Globus pallidus (tissue), 1 donor: ENCODE measurements at regions not wholly inside any gene's neighbourhood (a gene's known extent, or its start where the extent isn't known, plus 50 kb on each side); places are given as distances from the start of the nearest gene placed in this dataset.
A peak's percentile ranks its signal among the peaks of the same experiment; 100 is the strongest.

Source experiments
- DNase-seq: peaks from one replicate; pipeline ENCODE4 v3.0.0-alpha.2; 2015; ENCODE audit warnings: low spot score

- DNase-seq = no peak
Measured at GRCh38 chr2:204109681-204110080, 173.1 kb downstream of the ICOS start.

DNA sequence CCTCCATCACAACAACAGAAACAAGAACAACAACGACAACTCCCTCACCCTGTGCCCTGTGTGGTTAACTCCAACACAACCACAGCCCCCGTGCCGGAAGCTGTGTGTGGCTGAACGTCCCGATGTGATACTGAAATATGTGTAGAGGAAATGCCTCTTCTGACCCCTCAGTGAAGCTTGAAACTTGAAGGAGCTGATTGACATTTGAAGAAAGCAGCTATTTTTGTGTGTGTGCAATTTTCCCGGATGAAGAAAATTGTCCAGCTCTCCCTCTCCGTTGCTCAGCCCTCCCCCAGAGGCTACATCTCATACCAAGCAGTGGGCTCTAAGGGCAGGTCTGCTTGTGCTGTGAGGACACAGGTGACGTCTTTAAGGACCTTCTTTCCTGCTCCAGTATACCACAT, 173.8 kb downstream of the ICOS start:
- DNase-seq = no peak

GRCh38 chr2:204110751-204111516, 174.4 kb downstream of the ICOS start:
- no peak for DNase-seq

DNA sequence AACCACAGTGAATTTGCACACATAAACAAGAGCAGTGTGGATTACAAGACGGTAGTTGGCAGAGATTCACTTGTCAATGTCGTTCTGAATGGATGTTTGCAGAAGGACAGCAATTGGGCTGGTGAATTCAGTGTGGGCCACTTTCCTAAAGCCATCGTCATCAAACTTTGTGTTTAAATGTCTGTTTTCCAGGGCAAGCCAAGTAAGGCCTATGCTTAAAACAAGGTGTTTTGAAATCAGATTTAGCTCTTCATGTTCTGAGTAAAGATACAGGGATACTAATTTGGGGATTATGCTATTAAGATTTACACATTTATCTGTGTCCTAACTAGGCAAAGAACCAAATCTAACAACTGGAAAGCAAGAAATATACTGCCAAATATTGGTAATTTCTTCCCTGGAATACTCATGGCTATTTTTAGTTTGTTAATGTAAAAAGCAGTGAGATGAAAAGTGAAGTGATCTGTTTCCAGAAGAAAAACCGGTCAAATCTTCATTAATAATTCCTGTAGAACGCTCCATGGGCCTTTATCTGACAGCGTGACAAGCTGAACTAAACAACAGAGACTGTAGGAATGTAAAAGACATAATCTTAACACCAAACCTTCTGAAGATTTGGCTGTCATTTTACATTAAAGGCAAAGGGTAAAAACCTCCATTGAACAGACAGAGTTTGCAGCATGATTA, 175.7 kb downstream of the ICOS start:
- peak; percentile 9 for DNase-seq

DNA sequence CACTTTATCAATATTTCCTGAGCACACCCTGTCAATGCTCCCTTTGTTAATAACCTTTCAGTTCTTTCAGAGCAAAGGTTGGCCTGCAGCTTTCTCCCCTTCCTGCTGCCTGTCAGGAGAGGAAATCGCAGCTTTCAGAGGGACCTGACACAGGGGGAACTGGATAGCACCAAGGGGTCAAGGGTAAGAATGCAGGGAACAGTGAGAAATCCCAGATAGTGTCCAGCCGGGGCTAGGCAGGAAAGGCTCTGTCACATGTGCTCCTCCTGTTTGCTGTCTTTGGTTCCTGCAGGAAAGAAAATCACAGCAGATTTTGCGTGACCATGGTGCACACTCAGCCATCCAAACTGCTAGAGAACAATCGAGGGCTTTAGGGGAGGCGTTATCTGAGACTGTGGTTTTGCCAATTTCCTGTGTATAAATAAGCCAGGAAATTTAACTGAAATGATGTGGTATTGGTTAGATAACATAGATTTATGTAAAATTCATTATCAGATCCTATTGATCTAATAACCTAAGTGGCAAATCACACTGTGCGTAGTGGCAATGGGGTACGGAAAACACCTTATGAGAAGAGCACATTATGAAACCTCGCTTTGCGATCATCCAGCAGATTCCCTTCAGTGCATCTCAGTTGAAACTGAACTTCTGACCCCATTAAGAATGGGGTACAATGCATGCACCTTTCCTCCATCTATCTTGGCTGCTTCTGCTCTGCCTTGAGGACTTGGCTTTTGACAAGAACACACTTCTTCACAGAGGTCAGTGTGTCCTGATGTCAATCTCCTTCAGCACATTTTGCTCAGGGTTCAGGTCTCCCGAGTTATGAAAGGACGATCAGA, 178.0 kb downstream of the ICOS start:
- no peak for DNase-seq

- peak; percentile 48 for DNase-seq
Measured at GRCh38 chr2:204115137-204116056, 178.8 kb downstream of the ICOS start.

- DNase-seq = peak; percentile 78
Measured at GRCh38 chr2:204116159-204116792, 179.7 kb downstream of the ICOS start.

DNA sequence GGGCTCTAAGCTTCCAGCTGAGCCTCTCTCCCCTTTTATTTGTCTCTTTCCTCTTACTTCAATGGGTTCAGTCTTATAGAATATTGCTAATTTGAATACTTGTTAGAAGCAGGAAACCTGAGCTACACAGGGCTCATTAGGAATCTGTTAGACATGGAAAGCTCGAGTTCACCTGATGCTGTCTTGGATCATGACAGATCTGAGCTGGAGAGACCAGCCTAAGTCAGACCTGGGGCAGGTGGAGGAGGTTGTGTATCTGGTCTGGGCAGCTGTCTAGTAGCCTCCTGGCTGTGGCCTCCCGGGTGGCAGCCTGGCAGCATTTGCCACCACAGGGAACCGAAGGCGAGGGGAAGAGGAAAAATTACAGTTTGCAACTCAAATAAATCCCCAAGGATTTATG, 185.9 kb downstream of the ICOS start:
- DNase-seq = no peak

- DNase-seq = no peak
Measured at GRCh38 chr2:204124140-204124750, 187.7 kb downstream of the ICOS start.

DNA sequence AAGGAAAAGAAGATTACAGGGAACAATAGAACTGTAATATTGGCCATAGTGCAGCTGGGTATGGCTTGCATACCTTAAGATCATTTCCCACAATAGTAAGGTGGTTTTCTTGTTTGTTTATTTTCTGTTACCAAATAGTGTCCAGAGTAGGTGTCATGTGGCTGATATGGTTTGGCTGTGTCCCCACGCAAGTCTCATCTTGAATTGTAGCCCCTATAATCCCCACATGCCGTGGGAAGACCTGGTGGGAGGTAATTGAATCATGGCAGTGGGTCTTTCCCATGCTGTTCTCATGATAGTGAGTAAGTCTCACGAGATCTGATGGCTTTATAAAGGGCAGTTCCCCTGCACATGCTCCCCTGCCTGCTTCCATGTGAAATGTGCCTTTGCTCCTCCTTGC, 190.1 kb downstream of the ICOS start:
- no peak for DNase-seq

GRCh38 chr2:204127238-204127637, 190.7 kb downstream of the ICOS start:
- DNase-seq = no peak

DNA sequence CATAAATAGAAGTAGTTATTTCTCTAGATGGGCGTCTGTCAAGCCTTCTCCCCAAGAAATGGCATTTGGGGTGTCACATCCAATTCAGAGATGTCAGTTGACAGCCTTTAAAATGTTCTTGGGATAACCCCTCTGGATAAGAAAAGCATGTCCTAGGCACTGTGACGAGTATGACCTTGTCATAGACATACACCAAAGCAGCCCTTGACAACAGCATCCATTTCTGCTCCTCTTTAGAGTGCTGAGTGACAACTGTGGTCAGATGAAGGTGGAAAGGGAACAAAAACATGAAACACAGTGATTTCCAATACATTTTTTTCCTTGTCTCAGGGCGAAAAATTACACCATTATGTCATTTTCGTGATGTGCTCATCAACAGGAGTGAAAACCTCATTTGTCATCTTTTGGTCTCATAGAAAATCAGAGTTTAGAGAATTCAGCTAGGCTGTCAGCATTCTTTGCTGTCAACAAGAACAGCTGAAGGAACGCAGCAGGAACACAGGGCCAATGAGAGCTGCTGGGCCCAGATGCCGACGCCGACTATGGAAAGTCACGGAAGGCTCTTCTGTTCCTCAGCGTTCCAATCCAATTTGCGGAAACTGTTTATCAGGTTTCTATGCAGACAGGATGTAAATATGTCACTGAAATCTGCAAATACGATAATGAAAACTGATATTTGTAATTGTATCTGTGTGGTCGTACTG, 193.2 kb downstream of the ICOS start:
- DNase-seq = no peak

DNA sequence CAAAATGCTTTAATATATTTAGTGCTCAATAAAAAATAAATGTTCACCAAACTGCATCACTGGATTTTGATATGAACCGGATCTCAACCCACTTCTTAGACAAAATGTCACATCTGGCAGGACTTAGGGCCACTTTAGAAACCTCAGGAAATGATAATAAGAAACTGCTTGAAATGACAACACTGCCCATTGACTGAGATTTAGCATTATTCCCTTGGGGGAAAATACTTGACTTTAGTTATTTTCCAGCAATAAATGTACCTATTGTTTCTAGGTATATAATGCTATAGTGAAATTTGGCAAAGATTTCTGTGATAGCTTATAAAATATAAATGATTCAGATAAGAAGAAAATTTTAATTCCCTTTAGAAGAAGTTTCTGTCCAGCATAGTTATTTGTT, 195.1 kb downstream of the ICOS start:
- DNase-seq = no peak

DNA sequence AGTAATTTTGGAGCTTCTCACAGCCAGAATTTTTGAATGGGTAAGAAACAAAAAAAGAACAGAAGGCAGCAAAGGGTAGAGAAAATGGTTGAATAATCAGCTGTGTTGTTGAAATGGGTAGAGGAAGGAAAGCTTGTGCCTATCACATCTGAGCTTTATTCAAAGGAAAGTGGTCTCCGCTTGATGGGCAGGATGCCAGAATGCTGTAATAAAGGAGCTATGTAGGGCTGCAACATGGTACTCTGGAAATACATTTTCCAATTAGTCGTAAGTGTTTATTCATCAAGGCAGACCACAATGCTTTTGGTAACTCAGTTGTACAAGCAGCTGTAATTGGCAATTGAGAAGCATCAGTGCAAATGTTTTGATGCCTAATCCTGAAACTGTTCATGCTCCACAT, 196.9 kb downstream of the ICOS start:
- no peak for DNase-seq

DNA sequence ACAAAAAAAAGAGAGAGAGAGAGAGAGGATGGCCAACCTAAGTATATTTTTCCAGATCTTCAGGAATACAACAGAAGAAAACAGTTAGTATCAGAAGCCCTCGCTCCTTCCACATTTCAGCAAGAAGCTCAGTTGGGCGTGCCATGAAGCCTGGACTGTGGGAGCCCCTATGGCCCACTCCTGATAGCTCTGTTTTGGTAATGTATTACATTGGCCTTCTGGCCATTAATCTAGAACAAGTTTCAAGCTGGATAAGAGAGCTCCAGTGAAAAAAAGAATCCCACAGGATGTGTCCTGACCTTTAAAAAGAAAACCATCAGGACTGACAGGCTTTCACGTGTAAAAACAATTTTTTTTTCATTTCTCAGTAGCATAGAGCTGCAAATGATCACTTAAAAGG, 197.9 kb downstream of the ICOS start:
- DNase-seq = no peak

DNA sequence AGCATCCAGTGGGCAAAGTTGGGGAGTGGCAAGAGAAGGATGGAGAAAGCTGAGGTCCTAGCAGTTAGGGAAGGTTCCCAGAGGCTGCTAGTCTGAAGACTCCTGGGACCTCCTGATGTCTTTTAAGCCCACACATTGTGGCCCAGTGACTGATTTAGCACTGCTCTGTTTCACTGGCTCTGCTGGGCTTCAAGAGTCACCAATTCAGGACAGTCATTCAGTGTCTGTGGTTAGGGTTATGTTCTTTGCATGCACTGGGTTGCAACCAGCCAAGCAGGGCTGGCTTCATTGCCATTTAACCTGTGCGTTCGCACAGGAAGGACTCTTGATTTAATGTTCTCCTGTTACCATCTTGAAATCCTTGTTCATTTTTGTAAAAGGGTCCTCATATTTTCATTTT, 199.2 kb downstream of the ICOS start:
- no peak for DNase-seq

DNA sequence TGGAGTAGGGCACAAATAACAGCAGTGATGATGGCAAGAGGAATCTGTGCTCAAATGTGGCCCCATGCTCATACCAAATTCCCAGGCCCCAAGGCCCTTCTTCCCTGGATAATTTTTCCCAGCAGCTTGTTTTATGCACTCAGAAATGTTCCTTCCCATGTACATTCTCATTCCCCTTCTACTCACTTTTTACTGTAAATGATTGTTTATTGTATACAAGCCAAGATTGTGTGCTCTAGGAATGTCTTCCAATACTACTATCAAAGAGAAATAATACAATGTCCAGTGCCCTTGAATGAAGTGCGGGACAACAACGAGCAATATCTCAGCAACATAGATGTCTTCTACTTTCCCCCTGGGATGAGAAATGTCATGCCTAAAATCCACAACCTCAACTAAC, 201.6 kb downstream of the ICOS start:
- DNase-seq = no peak

- no peak for DNase-seq
Measured at GRCh38 chr2:204140246-204140645, 203.7 kb downstream of the ICOS start.

DNA sequence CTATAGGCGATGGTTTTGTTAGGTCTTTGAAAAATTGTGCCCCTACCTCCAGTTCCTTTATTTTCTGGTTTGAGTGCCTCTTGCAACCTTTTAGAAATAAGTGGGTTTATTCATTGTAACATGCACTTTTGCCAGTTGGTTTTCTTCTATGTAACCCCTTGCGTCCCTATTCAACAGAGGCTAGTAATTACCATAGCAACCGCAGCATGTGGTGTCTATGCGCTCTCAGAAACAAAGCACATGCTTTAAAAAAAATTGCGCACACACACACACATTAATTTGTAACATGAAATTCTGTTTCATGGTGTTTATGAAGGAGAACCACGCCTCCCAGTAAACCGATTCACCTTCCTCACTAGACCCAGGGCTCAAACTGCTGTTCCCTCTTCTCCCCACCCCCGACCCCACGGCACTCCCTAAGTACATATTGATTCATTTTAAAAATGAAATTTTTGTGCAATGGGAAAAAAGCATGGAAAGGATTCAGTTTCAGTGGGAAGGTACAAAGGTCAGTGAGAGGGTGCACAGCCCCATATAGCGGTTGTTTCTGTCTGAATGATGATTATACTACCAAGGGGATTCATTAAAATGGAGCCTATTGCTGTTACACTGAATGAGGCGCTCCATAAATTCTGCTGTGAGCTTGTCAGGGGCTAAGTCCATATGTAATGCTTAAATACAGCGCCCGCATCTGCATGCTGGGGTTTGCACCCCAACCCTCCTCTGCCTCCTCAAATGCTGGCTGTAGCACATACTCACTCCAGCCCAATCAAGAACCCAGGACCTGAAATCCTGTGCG, 206.9 kb downstream of the ICOS start:
- DNase-seq = no peak
